Stimulated activated CD4-positive, alpha-beta T cell treated with anti-CD3 and anti-CD28 coated beads, Interleukin-4, amount 100 ng/mL, for 24 hours (primary cell): ENCODE measurements at regions not wholly inside any gene's neighbourhood (a gene's known extent, or its start where the extent isn't known, plus 50 kb on each side); places are given as distances from the start of the nearest gene placed in this dataset.

ENCODE experiments used
- DNase-seq: peaks from one replicate; pipeline ENCODE4 v3.0.0-alpha.2; 2020

DNA sequence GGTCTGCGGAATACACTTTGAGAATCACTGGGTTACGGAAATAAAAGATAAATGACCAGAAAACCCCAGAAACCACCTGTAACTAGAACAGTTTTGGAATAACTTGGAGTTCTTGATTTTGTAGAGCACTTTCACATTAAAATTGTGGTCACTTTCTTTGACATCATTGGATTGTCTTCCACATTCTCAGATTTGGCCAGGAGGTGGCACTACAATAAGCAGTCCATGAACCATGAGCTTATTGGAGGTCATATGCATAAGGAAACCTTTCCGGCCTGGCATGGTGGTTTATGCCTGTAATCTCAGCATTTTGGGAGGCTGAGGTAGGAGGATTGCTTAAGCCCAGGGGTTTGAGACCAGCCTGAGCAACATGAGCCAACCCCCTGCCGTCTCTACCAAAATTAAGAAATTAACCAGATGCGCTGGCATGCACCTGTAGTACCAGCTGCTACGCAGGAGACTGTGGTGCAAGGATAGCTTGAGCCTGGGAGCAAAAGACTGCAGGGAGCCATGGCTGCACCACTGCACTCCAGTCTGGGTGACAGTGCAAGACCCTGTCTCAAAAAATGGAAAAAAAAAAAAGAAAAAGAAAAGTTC is 107.7 kb upstream of the CAND1 start:
- DNase-seq = peak; percentile 47

DNA sequence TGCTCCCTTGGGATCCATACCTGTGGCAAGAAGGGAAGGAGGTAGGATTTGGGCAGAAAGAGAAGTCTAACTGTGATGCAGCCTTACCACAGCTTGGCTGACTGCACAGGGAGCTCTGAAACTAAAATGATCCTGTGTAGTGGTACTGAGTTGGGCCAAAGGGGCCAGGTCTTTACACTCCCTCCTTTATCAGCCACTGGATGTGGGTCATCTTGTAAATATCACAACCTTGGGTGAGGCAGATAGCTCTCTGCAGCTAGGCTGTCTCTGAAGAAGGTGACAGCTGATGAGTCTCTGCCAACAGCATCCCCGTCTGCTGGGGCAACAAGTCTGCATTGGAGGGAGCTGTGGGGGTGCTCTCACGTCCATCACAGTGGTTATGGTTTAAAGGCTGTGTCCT is 95.9 kb upstream of the CAND1 start:
- DNase-seq = no peak

DNA sequence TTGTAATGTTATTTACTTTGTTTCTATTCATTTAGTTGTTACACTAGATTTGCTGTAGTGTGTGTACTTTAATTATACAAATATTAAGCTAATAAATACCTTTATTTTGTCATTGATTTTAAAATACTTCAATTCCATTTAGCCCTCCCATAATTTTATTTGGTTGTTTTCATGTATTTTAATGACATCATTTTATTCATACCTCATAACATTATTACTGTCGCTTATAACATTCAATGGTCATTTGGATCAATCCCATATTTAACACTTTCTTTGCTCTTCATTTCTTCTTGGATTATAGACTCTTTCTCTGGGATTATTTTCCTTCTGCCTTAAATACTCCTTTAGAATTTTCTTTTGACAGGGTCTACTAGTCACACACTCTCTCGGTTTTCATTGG is 86.6 kb upstream of the CAND1 start:
- no peak for DNase-seq

GRCh38 chr12:67193704-67194103 is 75.5 kb upstream of the CAND1 start:
- DNase-seq = peak; percentile 22

GRCh38 chr12:67200386-67200785 is 68.8 kb upstream of the CAND1 start:
- DNase-seq = no peak

DNA sequence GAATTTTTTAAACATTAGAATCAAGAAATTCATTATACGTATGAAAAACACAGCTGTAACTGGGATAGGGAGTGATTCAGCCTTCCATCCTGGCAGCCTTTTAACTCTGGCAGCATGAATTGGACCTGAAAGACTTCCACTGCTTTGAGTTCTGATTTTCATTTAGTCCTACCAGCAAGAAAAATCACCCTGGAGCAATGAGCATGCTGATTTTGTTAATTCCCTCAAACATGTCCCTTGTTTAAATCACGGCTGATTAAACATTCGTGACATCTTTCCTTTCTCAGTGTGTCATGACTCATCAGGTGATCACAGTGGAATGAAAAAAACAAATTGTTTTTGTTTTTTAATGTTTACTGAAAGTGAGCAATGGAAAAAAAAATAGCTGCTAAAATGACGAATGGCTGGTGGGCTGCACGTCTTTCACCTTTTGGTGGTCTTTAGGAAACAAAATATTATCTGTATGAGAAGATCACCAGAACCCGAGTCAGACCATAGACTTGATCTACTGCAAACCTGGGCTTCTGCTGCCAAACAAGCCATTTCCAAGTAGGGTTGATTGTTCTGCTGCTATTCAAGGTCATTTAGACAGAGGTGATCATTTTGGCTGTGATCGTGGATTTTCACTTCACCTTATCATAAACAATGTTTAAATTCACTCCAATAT is 67.0 kb upstream of the CAND1 start:
- DNase-seq = no peak

DNA sequence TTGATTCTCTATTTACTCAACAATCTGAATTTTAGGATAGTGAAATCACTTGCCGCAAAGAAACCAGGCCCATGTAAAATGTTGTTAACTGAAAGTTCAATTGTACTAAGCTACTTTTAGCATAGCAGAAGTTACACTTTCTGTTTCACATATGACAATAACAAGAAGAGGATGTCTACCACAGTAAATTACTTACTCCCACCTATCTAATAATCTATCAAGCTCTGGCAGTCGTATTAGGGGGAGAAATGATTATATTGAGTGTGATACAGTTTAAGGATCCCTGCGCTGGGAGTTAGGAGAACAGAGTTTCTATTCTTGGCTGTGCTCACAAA is 66.5 kb upstream of the CAND1 start:
- DNase-seq = no peak

DNA sequence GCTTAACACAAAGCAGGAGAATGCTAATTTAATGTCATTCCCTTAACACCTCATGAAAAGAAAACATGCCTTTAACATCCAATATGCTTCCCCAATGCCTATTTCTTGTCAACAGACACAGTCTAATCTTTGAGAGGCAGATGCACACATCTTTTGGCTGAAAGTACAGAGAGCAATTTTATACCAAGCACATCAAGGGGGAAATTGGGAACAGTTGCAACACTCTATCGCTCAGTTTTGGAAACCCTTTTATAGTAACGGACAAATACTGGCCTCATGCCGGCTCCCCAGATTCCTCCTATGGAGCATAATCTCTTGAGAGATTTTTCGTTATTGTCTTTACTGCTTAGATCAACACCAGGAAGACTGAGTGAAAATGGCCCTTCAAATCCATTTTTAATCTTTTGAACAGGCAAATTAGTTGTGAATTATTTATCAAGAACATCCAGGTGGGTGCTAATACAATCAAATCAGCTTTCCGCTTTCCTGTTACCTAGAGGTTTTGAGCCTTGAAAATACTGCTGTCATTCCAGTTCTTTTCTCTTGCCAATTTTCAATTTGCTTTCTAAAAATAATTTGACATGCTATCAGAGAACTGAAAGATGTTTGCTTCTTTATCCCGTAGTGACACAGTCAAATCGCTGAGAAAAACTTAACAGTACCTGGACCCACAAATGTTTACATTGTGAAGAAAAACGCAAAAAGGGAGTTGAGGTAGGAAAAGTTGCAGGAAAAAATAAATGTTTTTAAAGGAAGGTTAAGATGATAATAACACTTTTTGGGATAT is 60.7 kb upstream of the CAND1 start:
- DNase-seq = no peak

DNA sequence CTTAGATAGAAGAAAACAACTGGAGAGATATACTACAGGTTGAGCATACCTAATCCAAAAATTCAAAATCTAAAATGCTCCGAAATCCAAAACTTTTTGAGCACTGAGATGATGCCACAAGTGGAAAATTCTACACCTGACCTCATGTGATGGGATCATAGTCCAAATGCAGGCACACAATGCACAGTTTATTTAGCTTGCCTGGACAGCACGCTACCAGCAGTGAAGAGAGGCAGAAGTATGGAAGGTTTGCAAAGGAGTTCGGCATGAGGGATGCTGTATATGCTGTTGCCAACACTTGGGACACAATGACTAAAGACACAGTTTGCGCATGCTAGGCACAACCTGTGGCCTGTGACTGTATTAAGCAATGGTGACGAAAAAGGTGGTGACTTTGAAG is 58.1 kb upstream of the CAND1 start:
- no peak for DNase-seq

- DNase-seq = no peak
These were observed 57.7 kb upstream of the CAND1 start for GRCh38 chr12:67211494-67211893.

DNA sequence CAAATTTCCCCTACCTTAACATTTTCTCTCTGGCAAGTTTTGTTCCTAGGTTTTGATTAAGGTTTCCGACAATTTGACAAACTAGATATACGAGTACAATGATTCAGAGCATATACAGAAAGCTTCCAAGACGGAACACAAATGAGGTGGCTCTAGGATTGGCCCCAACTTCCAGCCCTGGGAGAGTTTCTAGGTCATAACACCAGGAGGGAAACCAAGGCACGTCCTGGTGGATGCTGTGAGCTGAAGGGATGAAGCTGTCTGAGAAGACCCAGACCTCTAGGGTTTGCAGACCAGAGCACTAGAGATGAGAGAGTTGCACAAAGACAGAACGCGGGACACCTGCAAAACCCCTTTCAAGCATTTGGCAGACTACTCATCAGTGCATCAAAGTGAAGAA is 51.5 kb upstream of the CAND1 start:
- no peak for DNase-seq
